HCT116 (cell line): ENCODE measurements at regions not wholly inside any gene's neighbourhood (a gene's known extent, or its start where the extent isn't known, plus 50 kb on each side); places are given as distances from the start of the nearest gene placed in this dataset.

Experiments
- CEBPB ChIP-seq: IDR thresholded peaks from 2 replicates; pipeline ENCODE4 v1.6.1; 2012; ENCODE audit warnings: low read depth
- CTCF ChIP-seq, 3 experiments: fragments of 200-600 bp in 1 of 3; sonication (generic) in 1 of 3; IDR thresholded peaks in 2 of 3; conservative IDR thresholded peaks in 1 of 3; 2 replicates each; pipeline ENCODE4 v1.5.1; 2012 to 2017; ENCODE audit warnings: low read depth in 2 of 3, low read length in 2 of 3, antibody characterized with exemption in 1 of 3, borderline replicate concordance in 1 of 3, control low read depth in 1 of 3, mild to moderate bottlenecking in 1 of 3, mixed read lengths in 1 of 3, mixed run types in 1 of 3, moderate library complexity in 1 of 3; ENCODE audit not compliant: insufficient read depth in 1 of 3
- EZH2 ChIP-seq: fragments of 200-600 bp; sonication (generic); IDR thresholded peaks from 2 replicates; pipeline ENCODE4 v1.6.1; 2017; ENCODE audit warnings: antibody characterized with exemption, mixed run types
- FOSL1 ChIP-seq: IDR thresholded peaks from 2 replicates; pipeline ENCODE4 v1.6.1; 2012; ENCODE audit warnings: low read depth
- MAX ChIP-seq: IDR thresholded peaks from 2 replicates; pipeline ENCODE4 v1.6.1; 2012
- POLR2A ChIP-seq: IDR thresholded peaks from 2 replicates; pipeline ENCODE4 v1.7.0; 2011; ENCODE audit warnings: borderline replicate concordance; ENCODE audit not compliant: insufficient read depth, insufficient read length; ENCODE audit errors: extremely low read depth
- POLR2AphosphoS5 ChIP-seq: IDR thresholded peaks from 2 replicates; pipeline ENCODE4 v1.6.1; 2011; ENCODE audit warnings: mild to moderate bottlenecking, low read depth, low read length, moderate library complexity
- REST ChIP-seq: IDR thresholded peaks from 2 replicates; pipeline ENCODE4 v1.6.1; 2012; ENCODE audit warnings: low read depth
- SIN3A ChIP-seq: IDR thresholded peaks from 2 replicates; pipeline ENCODE4 v1.6.1; 2012; ENCODE audit warnings: low read depth
- SP1 ChIP-seq: IDR thresholded peaks from 2 replicates; pipeline ENCODE4 v1.6.1; 2012; ENCODE audit warnings: low read depth
- SRF ChIP-seq: IDR thresholded peaks from 2 replicates; pipeline ENCODE4 v1.6.1; 2012; ENCODE audit warnings: low read depth
- TCF7L2 ChIP-seq: IDR thresholded peaks from 2 replicates; pipeline ENCODE4 v1.7.0; 2011; ENCODE audit warnings: borderline replicate concordance, inconsistent platforms; ENCODE audit not compliant: insufficient read depth, insufficient read length; ENCODE audit errors: extremely low read depth
- ZBTB33 ChIP-seq: IDR thresholded peaks from 2 replicates; pipeline ENCODE4 v1.6.1; 2011; ENCODE audit warnings: mild to moderate bottlenecking, low read length, moderate library complexity; ENCODE audit not compliant: insufficient replicate concordance; ENCODE audit errors: extremely low read depth
- ZNF274 ChIP-seq: fragments of 200-500 bp; sonication (Bioruptor generic); IDR thresholded peaks from 2 replicates; pipeline ENCODE4 v1.6.1; 2014; ENCODE audit warnings: mild to moderate bottlenecking, low read depth, low read length, inconsistent platforms

- TF ChIP-seq CEBPB (no peak), CTCF (IDR thresholded peaks at IDR 0.05 in 2 of 3, conservative IDR thresholded peaks at IDR 0.05 in 1 of 3; ENCODE audit: borderline replicate concordance in 1 of 3, insufficient read depth in 1 of 3, low read depth in 2 of 3, low read length in 2 of 3) (no peak), ZNF274 (no peak), EZH2 (no peak), POLR2A (no peak), ZBTB33 (no peak), SIN3A (no peak), TCF7L2 (no peak), FOSL1 (no peak), MAX (no peak), SRF (no peak), REST (no peak), POLR2AphosphoS5 (no peak), SP1 (no peak)
These were observed 262.8 kb upstream of the MAN1A1 start for GRCh38 chr6:119612176-119612891.
